DMS114 treated with DMSO at 0.1 percent for 48 hours (cell line): ENCODE measurements at regions not wholly inside any gene's neighbourhood (a gene's known extent, or its start where the extent isn't known, plus 50 kb on each side); places are given as distances from the start of the nearest gene placed in this dataset.

ENCODE experiments used
- DNase-seq: peaks from one replicate; lab custom pipeline; 2025; ENCODE audit not compliant: unreplicated experiment; lab: John Stamatoyannopoulos, UW

- DNase-seq, result no peak
Observed at GRCh38 chr16:86104537-86105048, 205.6 kb downstream of the IRF8 start.

GRCh38 chr16:86107215-86107825, 208.4 kb downstream of the IRF8 start:
- DNase-seq, result no peak

GRCh38 chr16:86108062-86108461, 209.1 kb downstream of the IRF8 start:
- DNase-seq, result no peak

- no peak for DNase-seq
Observed at GRCh38 chr16:86110134-86110533, 211.2 kb downstream of the IRF8 start.

GRCh38 chr16:86110726-86111125, 211.8 kb downstream of the IRF8 start:
- DNase-seq, result no peak

GRCh38 chr16:86112178-86112577, 213.2 kb downstream of the IRF8 start:
- DNase-seq, result no peak

- DNase-seq, result no peak
Observed at GRCh38 chr16:86117235-86117634, 218.3 kb downstream of the IRF8 start.

GRCh38 chr16:86117756-86118155, 218.8 kb downstream of the IRF8 start:
- DNase-seq, result no peak

- no peak for DNase-seq
Observed at GRCh38 chr16:86118467-86119307, 219.7 kb downstream of the IRF8 start.

GRCh38 chr16:86120201-86121192, 221.5 kb downstream of the IRF8 start:
- DNase-seq, result no peak

- DNase-seq, result no peak
Observed at GRCh38 chr16:86121374-86122010, 222.5 kb downstream of the IRF8 start.

GRCh38 chr16:86122681-86123342, 223.8 kb downstream of the IRF8 start:
- no peak for DNase-seq

GRCh38 chr16:86124321-86124720, 225.4 kb downstream of the IRF8 start:
- no peak for DNase-seq

- DNase-seq, result no peak
Observed at GRCh38 chr16:86126891-86127290, 227.9 kb downstream of the IRF8 start.

- DNase-seq, result no peak
Observed at GRCh38 chr16:86127366-86127765, 228.4 kb downstream of the IRF8 start.

- DNase-seq, result no peak
Observed at GRCh38 chr16:86128246-86128645, 229.3 kb downstream of the IRF8 start.

GRCh38 chr16:86129541-86129940, 230.6 kb downstream of the IRF8 start:
- DNase-seq, result no peak

- DNase-seq, result no peak
Observed at GRCh38 chr16:86133377-86133776, 234.4 kb downstream of the IRF8 start.

GRCh38 chr16:86133847-86134375, 234.9 kb downstream of the IRF8 start:
- no peak for DNase-seq
